ENCODE measurements at regions not wholly inside any gene's neighbourhood (a gene's known extent, or its start where the extent isn't known, plus 50 kb on each side); places are given as distances from the start of the nearest gene placed in this dataset.
A peak's percentile ranks its signal among the peaks of the same experiment; 100 is the strongest.

DNA sequence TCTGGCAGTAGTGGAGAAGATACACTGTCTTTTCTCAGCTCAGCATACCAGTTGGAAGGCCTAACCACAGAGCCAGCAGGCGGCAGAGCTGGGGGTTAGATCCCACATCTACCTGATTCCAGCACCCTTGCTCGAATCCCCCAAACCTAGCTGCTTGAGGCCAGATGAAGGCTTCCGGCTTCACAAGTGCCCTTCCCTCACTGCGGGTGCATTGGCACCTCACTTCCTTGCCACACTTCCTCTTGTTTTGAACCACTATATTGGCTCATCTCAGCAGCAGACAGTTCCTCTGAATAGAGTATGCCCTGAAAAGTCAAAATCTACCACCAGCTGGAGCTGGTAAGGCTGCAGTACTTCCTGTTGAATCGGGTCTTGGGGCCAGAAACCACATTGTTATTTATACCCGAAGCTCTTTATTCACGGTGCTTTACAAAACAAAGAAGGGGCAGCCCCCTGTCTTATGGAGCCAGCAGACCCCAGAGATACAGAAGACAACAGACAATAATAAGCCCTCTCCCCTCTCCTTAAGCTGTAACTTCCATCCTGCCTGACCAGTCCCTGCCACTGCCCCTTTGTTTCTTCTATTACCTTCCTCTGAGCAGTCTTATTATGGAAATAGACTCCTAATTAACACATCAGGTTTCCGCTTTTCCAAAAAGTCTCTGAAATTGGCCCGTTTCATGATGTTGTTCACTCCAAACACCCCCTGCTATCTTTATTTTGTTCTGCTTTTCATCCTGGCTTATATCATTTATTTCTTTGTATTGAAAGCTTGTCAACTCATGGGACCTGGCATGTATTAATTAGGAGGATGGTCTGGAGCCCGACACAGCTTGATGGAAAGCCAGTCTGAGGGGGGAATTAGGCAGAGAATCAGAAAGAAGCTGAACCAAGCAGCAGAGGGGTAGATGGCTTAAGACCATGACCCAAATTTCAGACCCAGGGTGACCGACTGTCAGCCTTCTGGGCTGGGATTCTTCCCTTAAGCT, 233.5 kb downstream of the EFCAB11 start:
- Mint-ChIP-seq H3K36me3 (ENCODE audit: unreplicated experiment) (no peaks in the 10 kb centered on the region), H3K4me3 (ENCODE audit: unreplicated experiment) (no peak overlapping the region), H3K9me3 (ENCODE audit: unreplicated experiment) (peaks cover 4% of the 10 kb centered on the region), H3K27ac (ENCODE audit: unreplicated experiment) (no peak overlapping the region), H3K27me3 (ENCODE audit: unreplicated experiment) (peaks cover 3% of the 10 kb centered on the region), H3K4me1 (ENCODE audit: low read depth, unreplicated experiment) (peaks cover 12% of the 10 kb centered on the region)
- TF ChIP-seq, protein P1, sequence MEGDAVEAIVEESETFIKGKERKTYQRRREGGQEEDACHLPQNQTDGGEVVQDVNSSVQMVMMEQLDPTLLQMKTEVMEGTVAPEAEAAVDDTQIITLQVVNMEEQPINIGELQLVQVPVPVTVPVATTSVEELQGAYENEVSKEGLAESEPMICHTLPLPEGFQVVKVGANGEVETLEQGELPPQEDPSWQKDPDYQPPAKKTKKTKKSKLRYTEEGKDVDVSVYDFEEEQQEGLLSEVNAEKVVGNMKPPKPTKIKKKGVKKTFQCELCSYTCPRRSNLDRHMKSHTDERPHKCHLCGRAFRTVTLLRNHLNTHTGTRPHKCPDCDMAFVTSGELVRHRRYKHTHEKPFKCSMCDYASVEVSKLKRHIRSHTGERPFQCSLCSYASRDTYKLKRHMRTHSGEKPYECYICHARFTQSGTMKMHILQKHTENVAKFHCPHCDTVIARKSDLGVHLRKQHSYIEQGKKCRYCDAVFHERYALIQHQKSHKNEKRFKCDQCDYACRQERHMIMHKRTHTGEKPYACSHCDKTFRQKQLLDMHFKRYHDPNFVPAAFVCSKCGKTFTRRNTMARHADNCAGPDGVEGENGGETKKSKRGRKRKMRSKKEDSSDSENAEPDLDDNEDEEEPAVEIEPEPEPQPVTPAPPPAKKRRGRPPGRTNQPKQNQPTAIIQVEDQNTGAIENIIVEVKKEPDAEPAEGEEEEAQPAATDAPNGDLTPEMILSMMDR (IDR thresholded peaks at IDR 0.05; ENCODE audit: partially characterized antibody, unreplicated experiment), result no peak
- no peak for DNase-seq

DNA sequence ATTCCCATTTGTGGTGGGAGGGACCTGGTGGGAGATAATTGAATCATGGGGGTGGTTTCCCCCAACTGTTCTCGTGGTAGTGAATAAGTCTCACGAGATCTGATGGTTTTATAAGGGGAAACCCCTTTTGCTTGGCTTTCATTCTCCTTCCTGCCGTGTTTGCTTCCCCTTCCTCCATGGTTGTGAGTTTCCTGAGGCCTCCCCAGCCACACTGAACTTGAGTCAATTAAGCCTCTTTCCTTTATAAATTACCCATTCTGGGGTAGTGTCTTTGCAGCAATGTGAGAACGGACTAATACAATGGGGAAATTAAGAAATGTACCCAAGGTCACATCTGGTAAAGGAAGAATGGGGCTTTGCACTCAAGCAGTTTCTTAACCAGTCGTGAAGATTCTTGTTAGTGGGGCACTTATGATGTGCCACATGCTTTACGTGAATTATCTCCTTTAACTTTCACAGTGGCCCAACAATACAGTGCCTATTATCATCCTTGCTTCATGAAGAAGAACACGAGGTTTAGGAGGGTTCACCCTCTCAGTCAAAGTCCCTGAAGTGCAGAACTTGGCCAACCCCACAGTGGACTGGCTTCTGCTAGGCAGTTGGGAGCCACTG, 234.3 kb downstream of the EFCAB11 start:
- H3K4me1 Mint-ChIP-seq (ENCODE audit: low read depth, unreplicated experiment), result peaks cover 12% of the 10 kb centered on the region
- H3K4me3 Mint-ChIP-seq (ENCODE audit: unreplicated experiment), result no peak overlapping the region
- peaks cover 4% of the 10 kb centered on the region for H3K9me3 Mint-ChIP-seq (ENCODE audit: unreplicated experiment)
- no peaks in the 10 kb centered on the region for H3K36me3 Mint-ChIP-seq (ENCODE audit: unreplicated experiment)
- no peak for DNase-seq
- peaks cover 3% of the 10 kb centered on the region for H3K27me3 Mint-ChIP-seq (ENCODE audit: unreplicated experiment)
- TF ChIP-seq, protein P1 (IDR thresholded peaks at IDR 0.05; ENCODE audit: partially characterized antibody, unreplicated experiment), result no peak
- peak overlapping the region; percentile 23 for H3K27ac Mint-ChIP-seq (ENCODE audit: unreplicated experiment)

GRCh38 chr14:89719366-89720075, 235.0 kb downstream of the EFCAB11 start:
- no peaks in the 10 kb centered on the region for H3K36me3 Mint-ChIP-seq (ENCODE audit: unreplicated experiment)
- H3K27ac Mint-ChIP-seq (ENCODE audit: unreplicated experiment), result no peak overlapping the region
- H3K27me3 Mint-ChIP-seq (ENCODE audit: unreplicated experiment), result peaks cover 3% of the 10 kb centered on the region
- H3K4me3 Mint-ChIP-seq (ENCODE audit: unreplicated experiment), result no peak overlapping the region
- DNase-seq, result no peak
- peaks cover 12% of the 10 kb centered on the region for H3K4me1 Mint-ChIP-seq (ENCODE audit: low read depth, unreplicated experiment)
- TF ChIP-seq, protein P1 (IDR thresholded peaks at IDR 0.05; ENCODE audit: partially characterized antibody, unreplicated experiment), result no peak
- H3K9me3 Mint-ChIP-seq (ENCODE audit: unreplicated experiment), result peaks cover 4% of the 10 kb centered on the region

- peaks cover 2% of the 10 kb centered on the region for H3K27me3 Mint-ChIP-seq (ENCODE audit: unreplicated experiment)
- peaks cover 6% of the 10 kb centered on the region for H3K9me3 Mint-ChIP-seq (ENCODE audit: unreplicated experiment)
- no peaks in the 10 kb centered on the region for H3K4me1 Mint-ChIP-seq (ENCODE audit: low read depth, unreplicated experiment)
- TF ChIP-seq, protein P1 (IDR thresholded peaks at IDR 0.05; ENCODE audit: partially characterized antibody, unreplicated experiment), result no peak
- peaks cover 7% of the 10 kb centered on the region for H3K36me3 Mint-ChIP-seq (ENCODE audit: unreplicated experiment)
- H3K27ac Mint-ChIP-seq (ENCODE audit: unreplicated experiment), result no peak overlapping the region
- no peak overlapping the region for H3K4me3 Mint-ChIP-seq (ENCODE audit: unreplicated experiment)
- DNase-seq, result no peak
Measured at GRCh38 chr14:89708982-89709625, 245.4 kb downstream of the EFCAB11 start.

All from glutamatergic neuron (in vitro differentiated cells).